Erythroblast (primary cell): ENCODE measurements at regions not wholly inside any gene's neighbourhood (a gene's known extent, or its start where the extent isn't known, plus 50 kb on each side); places are given as distances from the start of the nearest gene placed in this dataset.

ENCODE experiments used
- DNase-seq, 2 experiments: peaks; one replicate each; lab custom pipeline; 2025; lab: John Stamatoyannopoulos, UW
- GATA1 ChIP-seq: IDR thresholded peaks from 2 replicates; pipeline ENCODE4 v1.6.1; 2011; ENCODE audit warnings: low read depth, mild to moderate bottlenecking, control low read depth, low read length, moderate library complexity
- POLR2A ChIP-seq: IDR thresholded peaks from 2 replicates; pipeline ENCODE4 v1.6.1; 2011; ENCODE audit warnings: mild to moderate bottlenecking, low read length

- TF ChIP-seq POLR2A (no peak), GATA1 (no peak)
- DNase-seq, result no peak
These were observed 287.9 kb upstream of the SEMA6D start for GRCh38 chr15:47429376-47429775.

- no peak for TF ChIP-seq GATA1
- TF ChIP-seq POLR2A, result no peak
- DNase-seq, result no peak
These were observed 285.8 kb upstream of the SEMA6D start for GRCh38 chr15:47431501-47431900.

GRCh38 chr15:47432826-47433225, 284.5 kb upstream of the SEMA6D start:
- no peak for DNase-seq
- TF ChIP-seq GATA1 (no peak), POLR2A (no peak)

GRCh38 chr15:47434596-47434995, 282.7 kb upstream of the SEMA6D start:
- TF ChIP-seq POLR2A, result no peak
- DNase-seq, result no peak

GRCh38 chr15:47437491-47437890, 279.8 kb upstream of the SEMA6D start:
- no peak for DNase-seq
- no peak for TF ChIP-seq POLR2A
- no peak for TF ChIP-seq GATA1

DNA sequence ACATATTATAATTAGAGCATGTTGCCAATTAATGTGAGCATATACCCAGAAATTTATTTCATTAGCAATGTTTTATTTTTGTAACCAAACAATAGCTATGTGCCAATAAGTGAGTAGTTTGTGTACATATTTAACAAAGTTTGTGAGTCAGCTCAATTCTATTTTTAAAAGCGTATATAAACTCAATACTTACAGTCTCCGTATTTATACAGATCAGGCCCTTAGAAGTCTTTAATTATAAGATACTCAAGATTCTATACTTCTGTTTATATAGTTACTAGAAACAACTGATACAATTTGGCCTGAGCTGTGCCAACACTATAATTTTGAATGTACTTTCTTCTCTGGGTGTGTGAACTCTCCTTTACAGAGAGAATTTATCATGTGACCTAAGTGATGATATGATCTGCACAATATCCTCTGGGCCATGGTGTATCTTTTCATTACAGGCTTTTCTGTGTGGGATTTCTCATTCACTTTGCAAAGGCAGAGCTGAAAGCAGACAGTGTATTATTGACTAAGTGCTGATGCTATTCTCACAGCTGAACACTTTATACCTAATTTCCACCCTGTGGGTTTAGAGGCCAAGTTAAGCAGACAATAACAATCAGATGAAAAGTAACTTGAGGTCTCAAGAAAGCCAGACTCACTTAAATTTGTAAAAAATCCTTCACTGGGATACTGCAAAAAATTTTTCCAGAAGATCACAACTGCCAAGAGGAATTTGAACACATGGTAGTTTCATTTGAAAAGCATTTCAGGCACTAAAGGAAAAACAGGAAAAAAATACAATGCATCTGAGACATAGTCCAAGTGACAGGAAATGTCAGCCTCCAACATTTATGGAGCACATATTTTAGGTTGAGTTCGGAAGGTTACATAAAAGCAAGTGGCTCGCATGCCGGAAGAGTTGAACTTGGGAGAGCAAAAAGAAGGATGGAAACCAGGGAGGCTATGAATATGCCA, 277.9 kb upstream of the SEMA6D start:
- TF ChIP-seq GATA1 (no peak), POLR2A (no peak)

DNA sequence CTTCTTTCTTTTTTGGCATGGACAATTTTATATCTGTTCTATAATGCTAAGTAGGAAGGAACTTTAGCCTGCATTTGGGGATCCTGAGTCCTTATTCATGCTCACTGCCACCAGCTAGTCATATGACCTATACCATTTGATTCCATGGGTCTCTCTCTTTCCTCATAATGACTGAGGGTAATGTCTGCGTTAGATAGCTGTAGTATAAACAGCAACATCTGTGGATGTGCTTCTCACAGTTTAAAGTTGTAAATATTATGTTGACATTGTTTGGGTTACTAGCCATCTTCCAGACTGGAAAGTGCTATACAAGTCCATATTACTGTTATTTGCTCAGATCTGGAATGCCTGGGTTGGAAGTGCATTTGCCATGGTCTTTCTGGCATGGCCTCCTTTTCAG, 274.9 kb upstream of the SEMA6D start:
- TF ChIP-seq GATA1 (no peak), POLR2A (no peak)
- DNase-seq, result no peak

More for the DNA sequence above, 277.9 kb upstream of the SEMA6D start:
- no peak for DNase-seq

DNA sequence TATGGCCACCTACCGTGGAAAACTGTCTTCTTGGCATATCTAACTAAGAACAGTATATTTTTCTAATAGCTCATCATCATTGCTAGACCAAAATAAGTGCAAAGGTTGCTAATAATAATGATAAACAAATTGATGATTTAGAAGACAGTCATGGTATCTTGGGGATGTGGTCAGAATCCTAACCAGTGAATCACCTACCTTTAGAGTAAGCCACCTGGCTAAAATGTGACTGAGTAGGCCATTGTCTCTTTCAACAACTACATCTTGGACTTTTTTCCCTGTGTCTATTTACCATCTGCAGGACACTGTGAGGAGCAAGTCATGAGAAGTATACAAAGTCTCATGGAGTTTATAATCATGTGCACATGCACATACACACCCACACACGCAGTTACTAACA, 273.5 kb upstream of the SEMA6D start:
- no peak for DNase-seq
- no peak for TF ChIP-seq POLR2A
- TF ChIP-seq GATA1, result no peak

GRCh38 chr15:47445723-47446392, 271.4 kb upstream of the SEMA6D start:
- TF ChIP-seq POLR2A, result no peak
- TF ChIP-seq GATA1, result no peak
- DNase-seq, result no peak

- TF ChIP-seq GATA1 (no peak), POLR2A (no peak)
- DNase-seq, result no peak
These were observed 256.3 kb upstream of the SEMA6D start for GRCh38 chr15:47460795-47461573.

DNA sequence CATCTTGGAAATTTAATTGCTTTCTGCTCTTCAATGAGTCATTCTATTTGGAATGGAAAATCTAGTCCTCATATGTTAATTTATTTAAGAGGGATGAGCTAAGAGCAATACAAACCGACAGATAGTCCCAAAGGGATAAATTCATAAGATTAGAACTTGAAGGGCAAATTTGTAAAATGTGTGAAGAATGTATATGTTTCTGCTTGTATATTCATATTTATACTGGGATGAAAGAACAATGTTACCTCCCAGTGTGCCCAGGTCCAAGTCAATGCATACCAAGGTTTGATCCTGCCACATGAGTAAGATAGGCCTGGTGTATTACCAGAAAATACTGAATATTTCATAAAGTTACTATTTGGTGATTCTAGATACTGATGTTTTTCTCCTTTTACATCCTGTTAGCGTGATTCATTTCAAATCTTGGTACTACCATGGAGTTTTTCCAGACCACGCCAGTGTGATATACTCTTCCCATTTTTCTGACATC, 255.6 kb upstream of the SEMA6D start:
- no peak for DNase-seq

GRCh38 chr15:47466357-47466756, 250.9 kb upstream of the SEMA6D start:
- DNase-seq, result no peak
- no peak for TF ChIP-seq POLR2A
- no peak for TF ChIP-seq GATA1

More for the DNA sequence above, 255.6 kb upstream of the SEMA6D start:
- TF ChIP-seq GATA1 (no peak), POLR2A (no peak)

GRCh38 chr15:47470983-47471382, 246.3 kb upstream of the SEMA6D start:
- DNase-seq, result no peak
- TF ChIP-seq GATA1, result no peak
- no peak for TF ChIP-seq POLR2A

- DNase-seq, result no peak
These were observed 244.1 kb upstream of the SEMA6D start for GRCh38 chr15:47473106-47473725.

More at GRCh38 chr15:47473106-47473725, 244.1 kb upstream of the SEMA6D start:
- TF ChIP-seq POLR2A (no peak), GATA1 (no peak)
